ENCODE measurements at regions not wholly inside any gene's neighbourhood (a gene's known extent, or its start where the extent isn't known, plus 50 kb on each side); places are given as distances from the start of the nearest gene placed in this dataset.

DNA sequence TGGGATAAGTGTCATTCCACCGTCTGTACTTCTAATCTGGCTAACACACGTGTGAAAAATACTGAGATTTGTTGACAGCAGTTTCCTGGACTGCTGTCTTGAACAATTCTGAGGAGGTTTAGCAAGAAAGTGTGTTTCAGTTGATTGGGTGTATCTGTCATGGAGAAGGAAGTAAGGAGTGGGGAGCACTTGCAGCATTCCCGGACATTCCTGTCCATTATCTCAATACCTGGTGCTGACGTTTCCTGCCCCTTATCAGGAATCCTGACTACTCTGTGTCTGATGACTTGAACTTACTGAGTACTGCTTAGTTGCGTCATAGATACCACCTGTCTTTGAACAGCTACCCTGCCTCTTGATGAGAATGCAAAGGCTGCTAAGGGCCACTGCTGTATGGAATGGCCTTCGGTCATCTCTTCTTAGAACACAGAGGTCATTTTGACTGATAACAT is 72.0 kb upstream of the VKORC1L1 start:
- no peak overlapping the region for H3K4me3 ChIP-seq (replicated peaks in 1 of 2; ENCODE audit: low read depth in 1 of 2, low read length in 2 of 2)
- no peaks in the 10 kb centered on the region for H4K20me1 ChIP-seq (ENCODE audit: insufficient read depth)
- no peaks in the 10 kb centered on the region for H3K9me2 ChIP-seq (ENCODE audit: insufficient read depth)
- intact Hi-C loops (cut with micrococcal nuclease), result no loop called here
- DNase-seq (ENCODE audit: low read depth, low spot score) (no peak), ATAC-seq (no peak)
- BruUV-seq (replicated peaks), result no TSS peak
- no peak overlapping the region for H3K27ac ChIP-seq (ENCODE audit: low read depth, low read length)
- CTCF ChIA-PET, result no interaction called here
- POLR2A ChIA-PET, result no interaction called here
- no peaks in the 10 kb centered on the region for H3K27me3 ChIP-seq (ENCODE audit: insufficient read depth, low read length)
- H3K36me3 ChIP-seq (ENCODE audit: control insufficient read depth in 1 of 2, insufficient read depth in 2 of 2, low read length in 2 of 2), result no peaks in the 10 kb centered on the region
- peaks cover 0 to 6% of the 10 kb centered on the region in 2 experiments; a peak in 1 of 4 replicates for H3K4me1 ChIP-seq (ENCODE audit: control insufficient read depth in 1 of 2, insufficient read depth in 2 of 2, low read length in 2 of 2)
- H3K9me3 ChIP-seq (ENCODE audit: control insufficient read depth in 1 of 2, insufficient read depth in 1 of 2, low read depth in 1 of 2, low read length in 2 of 2), result no peaks in the 10 kb centered on the region
- no peak overlapping the region for H3K9ac ChIP-seq (ENCODE audit: low read length)
- H3K79me2 ChIP-seq (ENCODE audit: insufficient read depth, low read length), result no peaks in the 10 kb centered on the region
- TF ChIP-seq ELF1 (IDR thresholded peaks at IDR 0.05; ENCODE audit: borderline replicate concordance, low read depth), result no peak
- RAD21 ChIA-PET (ENCODE audit: low non-redundant PET in 1 of 2, low total read pairs in 2 of 2, uncharacterized antibody in 2 of 2, unreplicated experiment in 2 of 2), result no interaction called here
- H3K4me2 ChIP-seq (ENCODE audit: low read length), result no peak overlapping the region
- no peak overlapping the region for H2AFZ ChIP-seq (ENCODE audit: low read depth, low read length, poor library complexity, severe bottlenecking)

DNA sequence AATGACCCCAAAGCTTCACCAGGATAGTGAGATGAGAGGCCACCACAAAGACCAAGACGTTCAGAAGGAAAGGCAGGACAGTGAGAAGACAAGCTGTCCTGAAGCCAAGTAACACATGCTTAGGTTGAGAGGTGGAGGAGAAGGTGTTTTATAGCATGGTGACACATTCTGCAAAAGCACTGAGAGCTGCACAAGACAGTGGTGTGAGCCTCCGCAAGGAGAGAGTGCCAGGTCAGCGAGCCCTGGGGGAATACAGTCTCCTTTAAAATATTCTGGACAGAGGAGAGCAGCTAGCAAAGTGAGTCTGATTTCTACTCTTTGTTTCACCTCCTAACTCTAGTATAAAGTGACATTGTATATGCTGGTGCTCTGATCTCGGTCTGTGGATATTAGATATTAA is 68.0 kb upstream of the VKORC1L1 start:
- no TSS peak for BruUV-seq (replicated peaks)
- RAD21 ChIA-PET (ENCODE audit: low non-redundant PET in 1 of 2, low total read pairs in 2 of 2, uncharacterized antibody in 2 of 2, unreplicated experiment in 2 of 2), result no interaction called here
- no peak for DNase-seq (ENCODE audit: low read depth, low spot score)
- no peak for TF ChIP-seq EGR1 (IDR thresholded peaks at IDR 0.05; ENCODE audit: low read depth)
- TF ChIP-seq SRF (IDR thresholded peaks at IDR 0.05; ENCODE audit: low read depth), result no peak
- no peak for TF ChIP-seq CEBPB (IDR thresholded peaks at IDR 0.05; ENCODE audit: low read depth)
- TF ChIP-seq TCF7L2 (IDR thresholded peaks at IDR 0.05; ENCODE audit: borderline replicate concordance, extremely low read depth, insufficient read depth, insufficient read length), result no peak
- no peak for TF ChIP-seq JUND (IDR thresholded peaks at IDR 0.05)
- TF ChIP-seq, protein P1, sequence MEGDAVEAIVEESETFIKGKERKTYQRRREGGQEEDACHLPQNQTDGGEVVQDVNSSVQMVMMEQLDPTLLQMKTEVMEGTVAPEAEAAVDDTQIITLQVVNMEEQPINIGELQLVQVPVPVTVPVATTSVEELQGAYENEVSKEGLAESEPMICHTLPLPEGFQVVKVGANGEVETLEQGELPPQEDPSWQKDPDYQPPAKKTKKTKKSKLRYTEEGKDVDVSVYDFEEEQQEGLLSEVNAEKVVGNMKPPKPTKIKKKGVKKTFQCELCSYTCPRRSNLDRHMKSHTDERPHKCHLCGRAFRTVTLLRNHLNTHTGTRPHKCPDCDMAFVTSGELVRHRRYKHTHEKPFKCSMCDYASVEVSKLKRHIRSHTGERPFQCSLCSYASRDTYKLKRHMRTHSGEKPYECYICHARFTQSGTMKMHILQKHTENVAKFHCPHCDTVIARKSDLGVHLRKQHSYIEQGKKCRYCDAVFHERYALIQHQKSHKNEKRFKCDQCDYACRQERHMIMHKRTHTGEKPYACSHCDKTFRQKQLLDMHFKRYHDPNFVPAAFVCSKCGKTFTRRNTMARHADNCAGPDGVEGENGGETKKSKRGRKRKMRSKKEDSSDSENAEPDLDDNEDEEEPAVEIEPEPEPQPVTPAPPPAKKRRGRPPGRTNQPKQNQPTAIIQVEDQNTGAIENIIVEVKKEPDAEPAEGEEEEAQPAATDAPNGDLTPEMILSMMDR (IDR thresholded peaks at IDR 0.05 in 2 of 3, conservative IDR thresholded peaks at IDR 0.05 in 1 of 3; ENCODE audit: borderline replicate concordance in 1 of 3, insufficient read depth in 1 of 3, low read depth in 2 of 3, low read length in 2 of 3), result no peak
- no peak for TF ChIP-seq ZFX (IDR thresholded peaks at IDR 0.05)
- no peak for TF ChIP-seq RAD21 (IDR thresholded peaks at IDR 0.05; ENCODE audit: low read depth)
- TF ChIP-seq POLR2AphosphoS5 (IDR thresholded peaks at IDR 0.05; ENCODE audit: low read depth, low read length), result no peak
- TF ChIP-seq SIN3A (IDR thresholded peaks at IDR 0.05; ENCODE audit: low read depth), result no peak
- TF ChIP-seq, protein P2, sequence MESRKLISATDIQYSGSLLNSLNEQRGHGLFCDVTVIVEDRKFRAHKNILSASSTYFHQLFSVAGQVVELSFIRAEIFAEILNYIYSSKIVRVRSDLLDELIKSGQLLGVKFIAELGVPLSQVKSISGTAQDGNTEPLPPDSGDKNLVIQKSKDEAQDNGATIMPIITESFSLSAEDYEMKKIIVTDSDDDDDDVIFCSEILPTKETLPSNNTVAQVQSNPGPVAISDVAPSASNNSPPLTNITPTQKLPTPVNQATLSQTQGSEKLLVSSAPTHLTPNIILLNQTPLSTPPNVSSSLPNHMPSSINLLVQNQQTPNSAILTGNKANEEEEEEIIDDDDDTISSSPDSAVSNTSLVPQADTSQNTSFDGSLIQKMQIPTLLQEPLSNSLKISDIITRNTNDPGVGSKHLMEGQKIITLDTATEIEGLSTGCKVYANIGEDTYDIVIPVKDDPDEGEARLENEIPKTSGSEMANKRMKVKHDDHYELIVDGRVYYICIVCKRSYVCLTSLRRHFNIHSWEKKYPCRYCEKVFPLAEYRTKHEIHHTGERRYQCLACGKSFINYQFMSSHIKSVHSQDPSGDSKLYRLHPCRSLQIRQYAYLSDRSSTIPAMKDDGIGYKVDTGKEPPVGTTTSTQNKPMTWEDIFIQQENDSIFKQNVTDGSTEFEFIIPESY (IDR thresholded peaks at IDR 0.05; ENCODE audit: extremely low read depth, insufficient replicate concordance, low read length), result no peak
- no peak for TF ChIP-seq SP1 (IDR thresholded peaks at IDR 0.05; ENCODE audit: low read depth)
- no peak for TF ChIP-seq REST (IDR thresholded peaks at IDR 0.05; ENCODE audit: low read depth)
- TF ChIP-seq POLR2A (IDR thresholded peaks at IDR 0.05; ENCODE audit: borderline replicate concordance, extremely low read depth, insufficient read depth, insufficient read length), result no peak

More for the DNA sequence above, 68.0 kb upstream of the VKORC1L1 start:
- intact Hi-C loops (cut with micrococcal nuclease), result no loop called here
- Histone ChIP-seq H3K9me3 (ENCODE audit: control insufficient read depth in 1 of 2, insufficient read depth in 1 of 2, low read depth in 1 of 2, low read length in 2 of 2) (no peaks in the 10 kb centered on the region), H3K9ac (ENCODE audit: low read length) (no peak overlapping the region), H3K9me2 (ENCODE audit: insufficient read depth) (no peaks in the 10 kb centered on the region), H3K36me3 (ENCODE audit: control insufficient read depth in 1 of 2, insufficient read depth in 2 of 2, low read length in 2 of 2) (no peaks in the 10 kb centered on the region), H3K4me1 (ENCODE audit: control insufficient read depth in 1 of 2, insufficient read depth in 2 of 2, low read length in 2 of 2) (no peaks in the 10 kb centered on the region), H3K27ac (ENCODE audit: low read depth, low read length) (no peak overlapping the region), H3K27me3 (ENCODE audit: insufficient read depth, low read length) (no peaks in the 10 kb centered on the region), H3K79me2 (ENCODE audit: insufficient read depth, low read length) (no peaks in the 10 kb centered on the region), H4K20me1 (ENCODE audit: insufficient read depth) (no peaks in the 10 kb centered on the region), H3K4me3 (replicated peaks in 1 of 2; ENCODE audit: low read depth in 1 of 2, low read length in 2 of 2) (no peak overlapping the region), H2AFZ (ENCODE audit: low read depth, low read length, poor library complexity, severe bottlenecking) (no peak overlapping the region), H3K4me2 (ENCODE audit: low read length) (no peak overlapping the region)
- CTCF ChIA-PET, result interaction anchor here (1.7 kb wide), 1 partner anchor 35 kb away, joined by 3 read pairs; no protein-coding TSS in a partner anchor
- POLR2A ChIA-PET, result no interaction called here
- ATAC-seq, result no peak

Data from HCT116 (cell line).